M059J (cell line): ENCODE measurements at regions not wholly inside any gene's neighbourhood (a gene's known extent, or its start where the extent isn't known, plus 50 kb on each side); places are given as distances from the start of the nearest gene placed in this dataset.

Experiments used
- DNase-seq: peaks from one replicate; pipeline ENCODE4 v3.0.0-alpha.2; 2012; ENCODE audit warnings: low read depth

- no peak for DNase-seq
Observed at GRCh38 chr2:238581126-238581525, 154.4 kb downstream of the ASB1 start.

GRCh38 chr2:238582159-238582558 is 155.4 kb downstream of the ASB1 start:
- no peak for DNase-seq

- DNase-seq, result no peak
Observed at GRCh38 chr2:238584617-238585016, 157.9 kb downstream of the ASB1 start.

- no peak for DNase-seq
Observed at GRCh38 chr2:238585836-238586821, 159.4 kb downstream of the ASB1 start.

GRCh38 chr2:238586931-238587775 is 160.4 kb downstream of the ASB1 start:
- no peak for DNase-seq

GRCh38 chr2:238587776-238588660 is 161.3 kb downstream of the ASB1 start:
- DNase-seq, result no peak

GRCh38 chr2:238589591-238590460 is 163.1 kb downstream of the ASB1 start:
- DNase-seq, result no peak

GRCh38 chr2:238591732-238592131 is 165.0 kb downstream of the ASB1 start:
- DNase-seq, result no peak

- no peak for DNase-seq
Observed at GRCh38 chr2:238593236-238593635, 166.5 kb downstream of the ASB1 start.

- no peak for DNase-seq
Observed at GRCh38 chr2:238593678-238594077, 167.0 kb downstream of the ASB1 start.

GRCh38 chr2:238594796-238595749 is 168.3 kb downstream of the ASB1 start:
- DNase-seq, result no peak

- DNase-seq, result no peak
Observed at GRCh38 chr2:238595750-238596570, 169.2 kb downstream of the ASB1 start.

GRCh38 chr2:238596571-238597551 is 170.1 kb downstream of the ASB1 start:
- peak; percentile 95 for DNase-seq

GRCh38 chr2:238597638-238598528 is 171.2 kb downstream of the ASB1 start:
- no peak for DNase-seq

- DNase-seq, result no peak
Observed at GRCh38 chr2:238598802-238599530, 172.2 kb downstream of the ASB1 start.
